H1 (cell line): ENCODE measurements at regions not wholly inside any gene's neighbourhood (a gene's known extent, or its start where the extent isn't known, plus 50 kb on each side); places are given as distances from the start of the nearest gene placed in this dataset.

Experiments
- CTCF ChIA-PET: fragments of 300-600 bp; sonication (Branson Sonifier 250); formaldehyde crosslinking; loops from one replicate; lab custom pipeline; 2021; ENCODE audit not compliant: partially characterized antibody; lab: Charles Lee
- POLR2A ChIA-PET: fragments of 300-600 bp; sonication (Branson Sonifier 250); formaldehyde crosslinking; loops from one replicate; lab custom pipeline; 2021; ENCODE audit warnings: inconsistent platforms; ENCODE audit not compliant: partially characterized antibody; lab: Charles Lee
- DNase-seq, 2 experiments: peaks; one replicate each; pipeline versions ENCODE4 v3.0.0 to v3.0.0-alpha.2; 2010 to 2022; ENCODE audit warnings: low spot score in 2 of 2, low read depth in 1 of 2, mixed read lengths in 1 of 2
- FAIRE-seq: peaks from 2 replicates; lab custom pipeline; 2011; peaks lifted over from hg19 to GRCh38; lab: Jason Lieb, UNC
- H2AFZ ChIP-seq: 2 replicates; pipeline ENCODE4 v1.8.1; 2012; ENCODE audit warnings: low read length, inconsistent platforms
- H2AK5ac ChIP-seq: 2 replicates; pipeline ENCODE4 v1.6.1; 2013; ENCODE audit warnings: low read depth, low read length
- H2BK120ac ChIP-seq: replicated peaks from 2 replicates; pipeline ENCODE3; 2013; ENCODE audit warnings: low read depth, low read length, inconsistent platforms
- H2BK12ac ChIP-seq: 2 replicates; pipeline ENCODE4 v1.6.1; 2013; ENCODE audit warnings: low read depth, low read length
- H2BK15ac ChIP-seq: 2 replicates; pipeline ENCODE4 v1.6.1; 2013; ENCODE audit warnings: low read length
- H2BK20ac ChIP-seq: 2 replicates; pipeline ENCODE4 v1.6.1; 2013; ENCODE audit warnings: low read length
- H2BK5ac ChIP-seq: 2 replicates; pipeline ENCODE4 v1.6.1; 2013; ENCODE audit warnings: low read depth, low read length
- H3K14ac ChIP-seq: 2 replicates; pipeline ENCODE4 v1.6.1; 2013; ENCODE audit warnings: inconsistent platforms; ENCODE audit not compliant: insufficient read length
- H3K18ac ChIP-seq: 2 replicates; pipeline ENCODE4 v1.6.1; 2013; ENCODE audit warnings: low read length; ENCODE audit errors: extremely low read depth
- H3K23ac ChIP-seq: 2 replicates; pipeline ENCODE4 v1.6.1; 2013; ENCODE audit warnings: inconsistent platforms; ENCODE audit not compliant: insufficient read length
- H3K23me2 ChIP-seq: 2 replicates; pipeline ENCODE4 v1.6.1; 2013; ENCODE audit warnings: low read depth, low read length
- H3K27ac ChIP-seq: 2 replicates; pipeline ENCODE4 v1.6.1; 2011; ENCODE audit warnings: low read depth, low read length, inconsistent platforms
- H3K27me3 ChIP-seq, 4 experiments: replicated peaks in 1 of 4; 1 replicate in 1 of 4; 2 replicates in 3 of 4; pipeline versions ENCODE4 v1.6.1 to v1.8.1; 2011 to 2013; ENCODE audit warnings: low read length in 3 of 4, mild to moderate bottlenecking in 3 of 4, inconsistent platforms in 2 of 4, mixed read lengths in 2 of 4, moderate library complexity in 1 of 4; ENCODE audit not compliant: control insufficient read depth in 3 of 4, insufficient read depth in 3 of 4; ENCODE audit errors: extremely low read depth in 1 of 4
- H3K36me3 ChIP-seq, 4 experiments: 2 replicates each; pipeline versions ENCODE4 v1.6.1 to v1.8.1; 2011 to 2013; ENCODE audit warnings: mild to moderate bottlenecking in 4 of 4, low read length in 3 of 4, moderate library complexity in 2 of 4, control low read depth in 1 of 4, inconsistent platforms in 1 of 4; ENCODE audit not compliant: insufficient read depth in 4 of 4, control insufficient read depth in 2 of 4
- H3K4ac ChIP-seq: replicated peaks from 2 replicates; pipeline ENCODE3; 2013; ENCODE audit warnings: low read length, low read depth, mixed read lengths, inconsistent platforms; ENCODE audit not compliant: insufficient read length
- H3K4me1 ChIP-seq, 4 experiments: replicated peaks in 1 of 4; 1 replicate in 1 of 4; 2 replicates in 3 of 4; pipeline versions ENCODE4 v1.6.1 to v1.8.1; 2011 to 2013; ENCODE audit warnings: low read length in 3 of 4, inconsistent platforms in 2 of 4, mixed read lengths in 1 of 4; ENCODE audit not compliant: insufficient read depth in 4 of 4, control insufficient read depth in 3 of 4
- H3K4me2 ChIP-seq, 2 experiments: 2 replicates each; pipeline versions ENCODE4 v1.6.1 to v1.8.1; 2011 to 2013; ENCODE audit warnings: low read depth in 2 of 2, low read length in 2 of 2, control low read depth in 1 of 2, inconsistent platforms in 1 of 2, mild to moderate bottlenecking in 1 of 2; ENCODE audit not compliant: insufficient read depth in 1 of 2
- H3K4me3 ChIP-seq, 4 experiments: fragments of 200-600, 300-600 bp in 1 of 4; sonication (generic), shearing (Covaris generic), sonication (Bioruptor Twin) in 1 of 4; 2 replicates each; pipeline versions ENCODE4 v1.5.1 to v1.8.1; 2011 to 2016; ENCODE audit warnings: low read length in 4 of 4, low read depth in 3 of 4, control low read depth in 2 of 4, inconsistent platforms in 2 of 4, mild to moderate bottlenecking in 2 of 4, mixed read lengths in 1 of 4, moderate library complexity in 1 of 4; ENCODE audit not compliant: insufficient read depth in 2 of 4; ENCODE audit errors: extremely low read depth in 1 of 4
- H3K56ac ChIP-seq: replicated peaks from 2 replicates; pipeline ENCODE3; 2013; ENCODE audit warnings: low read depth, mild to moderate bottlenecking, mixed read lengths, low read length, inconsistent platforms; ENCODE audit not compliant: insufficient read length
- H3K79me1 ChIP-seq: 2 replicates; pipeline ENCODE4 v1.6.1; 2013; ENCODE audit warnings: low read depth, low read length, control low read depth
- H3K79me2 ChIP-seq, 2 experiments: 2 replicates each; pipeline versions ENCODE4 v1.6.1 to v1.8.1; 2012 to 2013; ENCODE audit warnings: low read length in 2 of 2, mild to moderate bottlenecking in 2 of 2, inconsistent platforms in 1 of 2; ENCODE audit not compliant: insufficient read depth in 2 of 2, control insufficient read depth in 1 of 2
- H3K9ac ChIP-seq, 4 experiments: replicated peaks in 1 of 4; 1 replicate in 1 of 4; 2 replicates in 3 of 4; pipeline versions ENCODE4 v1.6.1 to v1.8.1; 2011 to 2013; ENCODE audit warnings: low read depth in 3 of 4, low read length in 3 of 4, control low read depth in 2 of 4, mild to moderate bottlenecking in 2 of 4, moderate library complexity in 2 of 4, inconsistent platforms in 1 of 4; ENCODE audit errors: extremely low read depth in 1 of 4
- H3K9me3 ChIP-seq, 2 experiments: 2 replicates each; pipeline versions ENCODE4 v1.6.1 to v1.8.1; 2012 to 2013; ENCODE audit warnings: mild to moderate bottlenecking in 2 of 2, moderate library complexity in 2 of 2, control low read depth in 1 of 2, inconsistent platforms in 1 of 2, low read depth in 1 of 2, low read length in 1 of 2, mixed read lengths in 1 of 2; ENCODE audit not compliant: insufficient read depth in 2 of 2
- H4K20me1 ChIP-seq, 2 experiments: replicated peaks in 1 of 2; 2 replicates each; pipeline versions ENCODE3 to v1.8.1; 2011 to 2013; ENCODE audit warnings: inconsistent platforms in 2 of 2, low read length in 2 of 2, mild to moderate bottlenecking in 1 of 2; ENCODE audit not compliant: insufficient read depth in 2 of 2, control insufficient read depth in 1 of 2
- H4K5ac ChIP-seq: 2 replicates; pipeline ENCODE4 v1.6.1; 2013; ENCODE audit warnings: low read length, low read depth, mixed read lengths, inconsistent platforms; ENCODE audit not compliant: insufficient read length
- H4K8ac ChIP-seq: 2 replicates; pipeline ENCODE4 v1.8.0; 2013; ENCODE audit warnings: mild to moderate bottlenecking, moderate library complexity, low read length, inconsistent platforms; ENCODE audit not compliant: insufficient read depth; ENCODE audit errors: extremely low read depth
- H4K91ac ChIP-seq: replicated peaks from 2 replicates; pipeline ENCODE3; 2013; ENCODE audit warnings: low read length, mixed read lengths, inconsistent platforms; ENCODE audit not compliant: insufficient read length
- KDM4A ChIP-seq: IDR thresholded peaks from one replicate; pipeline ENCODE4 v1.7.1; 2012; ENCODE audit warnings: low read depth, mild to moderate bottlenecking, moderate library complexity, low read length, inconsistent platforms; ENCODE audit not compliant: severe bottlenecking
- WGBS, 2 experiments: shearing (Covaris generic) in 1 of 2; methylation state at CpG; one replicate each; pipeline versions ENCODE4 v1.1.6 to v1.1.7; 2013 to 2015; ENCODE audit warnings: low lambda C conversion rate in 2 of 2, mixed read lengths in 2 of 2, inconsistent platforms in 1 of 2, low coverage in 1 of 2, missing lambda C conversion rate in 1 of 2; ENCODE audit not compliant: insufficient replicate concordance in 2 of 2, insufficient coverage in 1 of 2, insufficient read length in 1 of 2; ENCODE audit errors: extremely low coverage in 1 of 2, missing lambda C conversion rate in 1 of 2; 5-methylcytosine and 5-hydroxymethylcytosine counted together

- Histone ChIP-seq H3K36me3 (no peaks in the 10 kb centered on the region), H3K4me1 (no peaks in the 10 kb centered on the region), H3K23me2 (no peaks in the 10 kb centered on the region), H3K79me2 (no peaks in the 10 kb centered on the region), H3K79me1 (no peaks in the 10 kb centered on the region), H3K56ac (no peak overlapping the region), H4K20me1 (no peaks in the 10 kb centered on the region), H4K8ac (no peak overlapping the region), H2BK120ac (no peak overlapping the region), H4K91ac (no peak overlapping the region), H3K9ac (no peak overlapping the region), H3K27ac (no peak overlapping the region), H3K4ac (no peak overlapping the region), H3K27me3 (no peaks in the 10 kb centered on the region), H3K18ac (no peak overlapping the region), H2BK5ac (no peak overlapping the region), H2BK20ac (no peak overlapping the region), H2BK15ac (no peak overlapping the region), H2BK12ac (no peak overlapping the region), H3K4me2 (no peak overlapping the region), H3K23ac (no peak overlapping the region), H3K9me3 (no peaks in the 10 kb centered on the region), H4K5ac (no peak overlapping the region), H2AFZ (no peak overlapping the region), H2AK5ac (no peak overlapping the region), H3K4me3 (no peak overlapping the region), H3K14ac (no peak overlapping the region)
- POLR2A ChIA-PET: no interaction called here
- no peak for DNase-seq
- no peak for FAIRE-seq
- CTCF ChIA-PET: no interaction called here
- WGBS, 2 experiments: 92% methylated on average over 4 of the region's 4 CpGs; no CpG with 5 or more reads in 1 of the 2 experiments
- TF ChIP-seq KDM4A: no peak
These were observed 642.1 kb downstream of the SATB2 start for GRCh38 chr2:198815626-198816025.
